Brain pericyte (primary cell): ENCODE measurements at regions not wholly inside any gene's neighbourhood (a gene's known extent, or its start where the extent isn't known, plus 50 kb on each side); places are given as distances from the start of the nearest gene placed in this dataset.

Experiments
- DNase-seq: peaks from one replicate; pipeline ENCODE4 v3.0.0-alpha.2; 2012; ENCODE audit warnings: low read depth, low spot score

DNA sequence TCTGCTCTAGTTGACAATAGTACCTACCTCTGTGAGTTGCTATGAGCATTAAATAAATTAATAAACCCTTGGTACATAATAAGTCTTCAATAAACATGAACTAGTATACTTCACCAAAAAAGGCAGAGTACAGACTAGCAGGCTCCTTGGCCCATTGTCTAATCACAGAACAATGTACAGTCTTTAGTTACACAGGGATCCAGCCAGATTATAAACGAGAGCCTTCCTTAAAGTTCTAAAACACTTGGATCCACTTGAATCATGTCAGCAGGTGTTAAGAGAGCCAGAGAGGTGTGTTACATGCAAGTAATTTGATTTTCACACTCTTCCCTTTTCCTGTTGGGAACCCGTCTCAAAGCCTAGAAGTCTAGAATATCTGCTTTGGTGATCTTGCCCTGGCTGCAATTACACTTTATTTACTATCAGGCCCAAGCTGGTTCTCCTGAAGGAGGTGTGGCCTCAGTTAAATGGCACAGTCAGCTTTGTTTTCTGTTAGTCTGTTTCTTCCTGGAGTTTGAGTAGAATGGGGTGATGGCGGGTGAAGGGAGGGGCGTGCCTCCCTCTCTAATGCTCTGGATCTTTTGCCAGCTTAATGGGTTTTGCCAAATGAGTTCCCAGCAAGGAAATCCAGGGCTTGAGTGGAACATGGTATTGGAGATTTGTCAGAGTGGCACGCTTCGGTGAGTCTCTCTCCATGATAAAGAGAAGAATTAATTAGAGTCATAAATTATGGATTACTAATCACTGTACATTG is 570.9 kb upstream of the CAMK1G start:
- DNase-seq: no peak

DNA sequence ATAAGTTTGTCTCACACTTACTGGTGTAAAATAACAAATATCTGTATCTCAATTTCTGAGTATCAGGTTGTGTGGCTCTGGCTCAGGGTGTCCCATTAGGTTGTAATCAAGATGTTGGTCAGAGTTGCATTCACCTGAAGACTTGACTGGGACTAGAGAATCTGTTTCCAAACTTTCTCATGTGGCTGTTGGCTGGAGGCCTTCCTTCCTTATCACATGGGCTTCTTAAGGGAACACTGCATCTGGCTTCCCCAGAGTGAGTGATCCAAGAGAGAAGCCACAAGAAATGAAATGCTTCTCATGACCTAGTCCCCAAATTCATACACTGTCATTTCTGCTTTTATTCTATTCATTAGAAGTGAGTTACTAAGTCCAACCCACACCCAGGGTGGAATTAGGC is 568.4 kb upstream of the CAMK1G start:
- no peak for DNase-seq

DNA sequence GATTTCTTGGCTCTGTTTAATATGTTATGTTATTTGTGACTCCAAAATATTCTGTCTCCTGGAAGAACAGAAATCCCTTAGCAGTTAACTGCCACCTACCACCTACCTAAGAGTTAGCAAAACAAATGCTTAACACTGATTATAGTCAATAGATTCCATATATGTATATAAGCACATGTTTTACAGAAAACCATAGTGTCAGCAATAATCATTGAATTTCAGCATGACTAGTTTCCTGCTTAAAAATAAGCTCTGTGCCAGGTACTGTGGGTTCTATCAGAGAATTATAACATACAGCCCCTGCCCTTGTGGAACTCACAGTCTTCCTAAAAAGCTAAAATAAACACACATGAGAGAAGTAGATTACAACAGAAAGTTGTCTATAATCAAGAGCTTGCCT is 561.9 kb upstream of the CAMK1G start:
- no peak for DNase-seq

DNA sequence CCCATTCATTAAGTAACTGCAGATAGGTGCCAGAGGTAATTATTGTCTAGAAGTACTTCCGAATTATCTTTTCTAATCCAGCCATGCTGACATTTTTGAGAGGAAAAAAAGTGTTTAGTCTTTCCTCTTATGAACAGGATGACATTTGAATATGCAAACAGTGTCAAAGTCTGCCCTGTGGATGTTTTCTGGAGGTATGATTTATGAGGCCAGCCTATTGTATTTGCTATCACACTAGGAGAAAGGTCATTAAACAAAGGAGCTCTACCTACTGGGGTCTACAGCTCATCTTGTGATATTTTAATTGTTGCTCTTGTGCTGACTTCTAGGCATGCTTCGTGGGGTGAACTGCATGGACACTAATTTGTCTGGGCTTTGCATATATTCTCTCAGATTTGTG is 559.7 kb upstream of the CAMK1G start:
- no peak for DNase-seq

DNA sequence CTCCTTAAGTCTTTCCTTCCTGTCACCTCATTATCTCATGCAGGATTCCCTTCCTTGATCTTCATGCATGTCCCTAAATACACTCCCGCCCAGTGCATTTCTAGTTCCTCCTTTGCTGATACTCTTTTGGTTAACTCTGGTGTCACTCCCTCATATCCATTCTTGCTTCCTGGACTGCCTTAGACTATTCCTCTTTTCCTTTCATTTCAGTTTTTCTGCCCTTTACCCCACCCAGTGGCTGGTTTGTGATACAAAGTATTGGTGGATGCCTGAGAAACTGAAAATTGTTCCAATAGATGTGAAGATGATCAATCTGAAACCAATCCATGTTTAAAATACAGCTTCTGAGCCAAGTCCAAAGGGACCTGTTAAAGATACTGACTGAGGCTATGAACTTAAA is 553.8 kb upstream of the CAMK1G start:
- DNase-seq: no peak

DNA sequence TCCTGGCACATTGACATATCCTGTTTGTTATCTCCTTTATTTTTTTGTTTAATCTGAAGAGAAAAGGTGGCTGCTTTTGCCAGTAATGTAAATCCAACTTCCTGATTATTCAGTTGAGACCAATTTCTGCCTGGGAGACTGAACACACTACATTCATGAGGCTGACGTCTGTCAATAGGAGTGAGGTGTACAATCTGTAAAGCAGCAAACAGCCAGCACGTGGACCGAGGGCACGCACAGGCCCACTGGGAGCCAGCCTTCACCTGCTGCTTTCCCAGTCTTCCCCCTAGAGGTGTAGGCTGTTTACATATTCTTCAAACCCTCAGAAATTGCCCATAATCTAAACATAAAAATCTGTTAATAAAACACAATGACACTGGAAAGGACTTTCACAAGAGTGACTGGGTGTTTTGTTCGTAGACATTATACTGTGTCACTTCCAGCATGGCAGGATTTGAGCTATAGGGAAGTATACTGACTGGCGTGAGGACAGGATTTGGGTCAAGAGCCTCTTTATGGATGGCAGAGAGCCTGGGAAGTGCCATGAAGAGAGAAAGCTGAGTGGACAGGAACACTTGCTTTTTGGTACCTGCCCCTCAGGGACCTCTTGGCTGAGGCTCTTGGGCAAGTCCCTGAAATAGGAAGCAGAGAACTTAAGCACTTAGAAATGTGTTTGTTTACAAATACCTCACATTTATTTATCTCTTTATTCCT is 552.9 kb upstream of the CAMK1G start:
- DNase-seq: no peak

DNA sequence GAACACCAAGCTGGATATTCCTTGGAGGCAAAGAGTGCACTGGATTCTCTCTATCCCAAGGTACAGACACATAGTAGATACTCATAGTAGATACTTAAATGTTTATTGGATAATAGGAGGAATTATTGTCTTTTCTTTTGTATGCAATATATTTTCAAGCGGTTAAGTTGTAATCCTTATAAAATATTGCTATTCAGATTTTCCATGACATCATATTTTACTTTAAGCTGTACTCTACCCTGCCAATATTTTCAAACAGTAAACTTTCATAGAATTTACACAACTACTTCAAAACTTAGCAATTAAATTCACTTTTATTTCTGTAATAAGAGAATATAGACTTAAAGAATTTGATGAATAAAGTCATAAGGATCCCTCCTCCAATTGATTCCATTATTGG is 546.5 kb upstream of the CAMK1G start:
- DNase-seq: no peak

DNA sequence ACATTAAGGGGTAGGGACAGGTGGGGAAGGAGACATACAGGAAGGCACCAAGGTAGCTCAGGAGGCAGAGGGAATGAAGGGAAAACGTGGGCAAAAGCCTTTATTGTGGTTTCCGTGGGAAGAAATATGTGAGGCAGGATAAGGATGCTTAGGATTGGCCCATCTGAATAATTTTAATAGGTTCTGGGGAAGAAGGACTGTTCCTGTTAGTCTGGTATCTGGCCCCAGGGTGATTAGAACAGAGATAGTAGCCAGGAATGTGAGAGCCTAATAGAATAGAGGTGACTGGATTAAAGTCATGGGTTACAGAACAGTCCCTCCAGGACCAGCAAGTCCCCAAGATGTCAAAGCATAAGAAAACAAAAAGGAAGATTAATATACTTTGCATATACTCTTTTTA is 545.2 kb upstream of the CAMK1G start:
- DNase-seq: no peak

DNA sequence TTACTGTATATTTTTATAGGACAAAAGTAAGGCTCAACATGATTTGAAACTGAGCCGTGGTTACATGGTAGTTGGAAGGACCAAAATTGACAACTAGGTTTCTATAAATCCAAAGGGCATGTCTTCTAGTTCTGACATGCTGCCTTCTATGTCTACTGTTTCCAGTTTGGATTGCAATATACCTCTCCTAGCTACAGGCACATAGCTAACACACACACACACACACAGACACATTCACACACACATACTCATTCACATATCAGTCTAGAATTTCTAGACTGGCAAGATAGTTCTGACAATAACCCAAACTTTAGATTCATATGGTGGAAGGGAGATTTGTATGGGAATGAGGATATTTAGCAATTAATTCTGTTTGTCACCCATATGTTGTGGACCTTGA is 544.8 kb upstream of the CAMK1G start:
- DNase-seq: no peak

DNA sequence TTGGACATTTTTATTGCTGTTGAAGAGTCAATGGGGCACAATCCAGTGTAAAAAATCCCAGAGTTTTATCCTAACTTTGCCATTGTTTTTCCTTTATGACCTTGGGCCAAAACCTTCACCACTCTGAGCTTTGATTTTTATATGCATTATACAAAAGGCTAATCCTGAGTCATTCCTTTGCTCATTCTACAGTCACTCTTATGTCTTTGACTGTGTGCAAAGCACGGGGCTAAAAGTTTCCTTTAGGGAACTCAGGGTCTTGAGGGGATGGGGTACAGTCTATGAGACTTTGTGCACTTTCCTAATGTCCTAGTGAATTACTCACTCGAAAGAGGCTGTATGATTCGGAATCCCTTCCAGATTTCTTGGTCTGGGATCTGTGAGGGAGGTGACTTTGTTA is 543.2 kb upstream of the CAMK1G start:
- DNase-seq: no peak

DNA sequence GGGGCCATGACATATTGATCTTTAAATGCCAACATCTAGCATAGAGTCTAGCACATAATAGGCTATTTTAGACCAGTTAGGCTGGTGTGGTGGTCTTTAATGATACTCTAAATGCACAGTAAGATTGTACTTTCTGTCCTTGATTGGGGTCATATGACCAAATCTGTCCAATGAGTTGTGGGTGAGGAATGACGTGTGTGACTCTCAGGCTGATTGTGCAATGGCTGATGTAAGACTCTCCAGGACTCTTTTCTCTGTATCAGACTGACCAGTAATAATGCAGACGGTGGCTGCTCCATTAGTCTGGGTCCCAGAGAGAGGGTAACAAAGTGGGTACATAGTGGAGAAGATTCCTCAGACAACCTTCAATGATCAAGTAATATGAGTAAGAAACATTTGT is 541.6 kb upstream of the CAMK1G start:
- no peak for DNase-seq

DNA sequence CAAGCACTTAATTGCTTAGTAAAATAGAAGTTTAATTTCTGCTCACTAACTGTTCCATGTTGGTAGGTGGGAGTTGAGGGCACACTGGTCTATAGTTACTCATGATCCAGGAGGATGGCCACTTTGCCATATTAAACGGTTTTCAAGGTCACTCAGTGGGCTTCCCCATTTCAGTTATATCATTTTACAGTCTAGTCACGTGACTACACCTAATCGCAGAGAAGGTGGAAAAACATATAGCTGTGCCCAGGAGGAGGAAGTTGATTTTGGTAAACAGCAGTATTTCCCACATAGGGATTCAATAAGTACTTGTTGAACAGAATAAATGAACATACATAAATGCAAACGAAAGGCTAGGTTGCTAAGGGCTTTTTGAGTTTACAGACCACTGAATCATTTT is 541.1 kb upstream of the CAMK1G start:
- DNase-seq: no peak

DNA sequence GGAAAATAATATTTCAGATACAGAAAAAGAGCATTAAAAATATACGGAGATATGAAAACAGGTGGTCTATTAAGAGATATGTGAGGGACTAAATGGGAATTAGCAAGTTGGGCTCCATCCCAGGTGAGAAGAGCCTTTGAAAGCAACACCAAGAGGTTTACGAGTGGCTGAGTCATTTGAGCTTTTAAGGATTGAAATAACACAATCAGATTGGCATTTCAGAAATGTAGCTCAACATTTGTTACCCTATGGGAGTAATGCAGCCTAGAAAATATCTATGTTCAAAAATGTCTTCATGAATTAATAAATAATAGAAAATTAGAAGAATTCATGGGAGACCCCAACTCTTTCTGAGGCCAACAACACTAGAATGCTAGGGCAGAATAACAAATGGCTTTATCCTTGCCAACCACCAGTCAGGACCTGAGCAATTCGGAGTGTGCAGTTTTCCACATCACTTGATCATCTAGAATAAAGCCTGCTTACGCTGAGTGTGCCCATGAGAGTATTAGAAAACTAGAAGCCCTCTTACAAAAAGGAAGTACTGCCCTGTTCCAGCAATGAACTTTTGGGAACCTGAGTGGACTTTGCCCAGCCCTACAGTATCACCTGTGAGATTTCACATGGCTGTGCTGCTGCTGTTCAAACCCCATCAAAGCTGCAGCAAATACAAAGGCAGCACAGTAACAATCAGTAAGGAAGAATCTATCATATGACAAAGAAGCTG is 538.0 kb upstream of the CAMK1G start:
- DNase-seq: no peak

DNA sequence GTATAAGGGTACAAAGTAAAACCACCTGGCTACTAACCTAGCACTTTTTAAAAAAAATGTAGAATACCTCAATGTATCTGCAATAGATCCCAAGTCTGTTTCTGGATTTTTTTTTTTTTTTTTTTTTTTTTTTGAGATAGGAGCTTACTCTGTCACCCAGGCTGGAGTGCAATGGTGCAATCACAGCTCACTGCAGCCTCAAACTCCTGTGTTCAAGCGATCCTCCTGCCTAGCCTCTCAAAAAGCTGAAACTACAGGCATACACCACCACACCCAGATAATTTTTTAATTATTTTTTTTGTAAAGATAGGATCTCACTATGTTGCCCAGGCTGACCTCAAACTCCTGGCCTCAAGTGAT is 537.5 kb upstream of the CAMK1G start:
- DNase-seq: no peak

DNA sequence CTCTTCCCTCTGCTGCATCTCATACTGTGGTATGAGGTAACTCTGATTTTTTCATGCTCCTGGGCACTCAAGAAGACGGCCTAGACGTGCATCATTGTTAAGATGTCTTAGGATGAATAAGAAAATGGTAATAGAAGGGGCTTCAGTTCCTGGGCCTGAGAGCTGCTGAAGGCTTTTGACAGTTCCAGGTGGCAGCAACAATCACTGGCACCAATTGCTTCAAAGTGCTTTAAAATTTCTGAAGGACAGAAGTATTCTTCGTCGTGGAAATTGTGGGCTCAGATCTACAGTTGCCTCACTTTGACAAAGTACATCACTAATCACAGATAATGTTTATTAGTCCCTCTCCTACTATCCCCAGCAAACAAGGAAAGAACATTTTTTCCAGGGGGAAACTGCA is 536.6 kb upstream of the CAMK1G start:
- no peak for DNase-seq

DNA sequence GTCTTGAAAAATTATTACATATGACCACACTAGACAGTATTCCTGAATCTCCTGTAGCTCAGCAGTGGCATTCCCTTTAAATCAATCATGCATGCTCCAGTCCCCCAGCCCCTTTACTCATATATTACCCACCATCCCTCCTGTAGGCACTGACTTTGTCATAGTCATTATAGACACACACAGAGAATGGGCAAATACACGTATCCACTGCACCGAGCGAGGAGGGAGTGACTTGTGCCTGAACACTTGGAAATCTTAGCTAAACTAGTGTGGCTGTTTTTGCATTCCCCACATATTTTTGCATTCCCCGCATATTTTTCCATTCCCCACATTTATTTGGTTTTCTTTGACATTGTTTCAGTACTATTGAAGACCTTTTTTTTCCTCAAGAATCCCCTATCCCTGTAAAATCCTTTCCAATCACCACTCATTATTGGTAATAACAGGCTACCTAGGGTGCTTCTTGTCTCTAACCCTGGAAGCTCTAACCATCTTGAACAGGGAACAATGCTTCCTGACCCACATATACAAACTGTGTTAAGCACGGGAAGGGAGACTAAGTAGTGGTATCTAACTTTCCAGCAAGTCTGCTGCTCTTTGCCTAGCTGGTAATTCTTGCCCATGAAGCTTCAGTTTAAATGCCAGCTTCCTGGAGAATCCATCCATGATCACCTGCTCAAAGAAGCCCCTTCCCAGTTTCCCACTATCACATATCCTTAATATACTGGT is 534.4 kb upstream of the CAMK1G start:
- DNase-seq: no peak

DNA sequence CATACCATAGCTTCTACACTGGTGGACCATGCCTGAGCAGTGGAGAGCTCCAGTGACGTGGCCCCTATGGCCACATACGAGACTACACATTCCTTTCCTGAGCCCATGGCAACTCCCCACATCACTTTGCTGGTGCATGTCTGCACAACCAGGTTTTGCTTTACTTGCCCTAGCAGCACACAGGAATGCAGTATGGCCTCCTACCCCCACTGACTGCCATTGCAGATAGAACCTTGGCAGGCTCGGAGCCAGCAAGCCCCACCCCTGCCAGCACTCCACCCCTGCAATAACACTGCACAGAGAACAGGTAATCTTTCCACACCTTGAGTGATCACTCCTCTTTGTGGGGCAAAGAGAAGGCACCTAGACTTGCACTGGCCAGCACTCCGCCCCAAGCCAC is 531.9 kb upstream of the CAMK1G start:
- no peak for DNase-seq

DNA sequence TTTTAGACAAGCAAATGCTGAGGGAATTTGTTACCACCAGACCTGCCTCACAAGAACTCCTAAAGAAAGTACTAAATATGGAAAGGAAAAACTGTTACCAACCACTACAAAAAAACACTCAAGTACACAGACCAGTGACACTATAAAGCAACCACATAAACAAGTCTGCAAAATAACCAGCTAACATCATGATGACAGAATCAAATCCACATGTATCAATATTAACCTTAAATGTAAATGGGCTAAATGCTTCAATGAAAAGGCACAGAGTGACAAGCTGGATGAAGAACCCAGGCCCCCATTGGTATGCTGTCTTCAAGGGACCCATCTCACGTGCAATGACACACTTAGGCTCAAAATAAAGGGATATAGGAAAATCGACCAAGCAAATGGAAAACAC is 529.9 kb upstream of the CAMK1G start:
- no peak for DNase-seq

DNA sequence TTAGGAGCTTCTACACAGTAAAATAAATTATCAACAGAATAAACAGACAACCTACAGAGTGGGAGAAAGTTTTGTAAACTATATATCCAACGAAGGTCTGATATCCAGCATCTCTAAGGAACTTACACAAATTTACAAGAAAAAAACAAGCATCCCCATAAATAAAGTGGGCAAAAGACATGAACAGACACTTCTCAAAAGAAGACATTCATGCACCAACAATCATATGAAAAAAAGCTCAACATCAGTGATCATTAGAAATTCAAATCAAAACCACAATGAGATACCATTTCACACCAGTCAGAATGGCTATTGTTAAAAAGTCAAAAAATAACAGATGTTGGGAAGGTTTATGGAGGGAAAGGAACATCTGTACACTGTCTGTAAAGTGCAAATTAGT is 526.4 kb upstream of the CAMK1G start:
- no peak for DNase-seq

DNA sequence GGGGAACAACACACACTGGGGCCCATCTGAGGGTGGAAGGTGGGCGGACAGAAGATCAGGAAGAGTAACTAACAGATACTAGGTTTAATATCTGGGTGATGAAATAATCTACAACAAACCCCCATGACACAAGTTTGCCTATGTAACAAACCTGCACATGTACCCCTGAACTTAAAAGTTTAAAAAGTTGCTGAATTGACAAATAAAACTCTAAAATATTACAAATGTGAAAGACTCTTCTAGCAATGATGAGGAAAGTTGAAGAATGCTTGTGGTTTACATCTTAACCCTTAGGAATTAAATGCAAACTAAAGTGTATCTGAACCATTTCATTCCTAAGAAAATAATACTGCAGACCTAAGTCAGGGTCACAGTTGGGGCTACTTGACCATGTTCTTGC is 525.6 kb upstream of the CAMK1G start:
- DNase-seq: no peak

DNA sequence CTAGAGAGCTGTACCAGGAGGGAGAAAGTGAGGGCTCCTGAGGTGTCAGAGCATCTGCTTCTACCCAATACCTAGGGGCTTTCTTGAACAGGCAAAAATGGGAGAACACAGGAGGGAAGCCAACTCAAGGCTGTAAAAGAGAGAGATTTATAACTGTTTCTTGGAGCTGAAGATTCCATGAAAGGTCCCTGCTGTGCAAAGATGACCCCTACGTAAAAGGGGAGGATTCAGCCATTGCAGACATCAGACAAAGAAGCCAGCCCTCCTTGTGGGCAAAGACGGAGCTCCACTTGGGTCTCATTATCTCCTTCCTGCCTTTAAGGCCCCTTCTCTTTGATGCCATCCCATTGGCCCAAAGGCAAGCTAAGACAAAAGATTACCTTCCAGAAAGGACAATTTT is 524.1 kb upstream of the CAMK1G start:
- no peak for DNase-seq

DNA sequence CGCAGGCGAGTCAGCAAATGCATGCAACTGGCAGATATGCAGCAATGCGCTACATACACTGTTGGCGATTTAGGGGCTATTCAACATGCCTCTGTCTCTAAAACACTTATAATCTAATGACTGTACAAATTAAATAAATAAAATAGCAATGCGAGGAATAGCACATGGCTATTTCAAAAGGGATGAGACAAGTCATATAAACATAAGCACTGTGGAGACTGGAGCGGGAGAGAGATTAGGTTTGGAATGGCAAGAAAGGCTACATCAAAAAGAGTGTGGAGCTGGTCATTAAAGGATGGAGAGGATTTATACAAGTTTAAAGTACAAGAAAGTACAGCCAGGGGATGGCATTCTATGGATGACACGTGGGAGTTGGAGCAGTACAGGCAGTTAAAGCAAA is 523.5 kb upstream of the CAMK1G start:
- DNase-seq: no peak
